ENCODE measurements at regions not wholly inside any gene's neighbourhood (a gene's known extent, or its start where the extent isn't known, plus 50 kb on each side); places are given as distances from the start of the nearest gene placed in this dataset.
"Not testable (repeated sequence)": the region's sequence is repeated elsewhere in the genome, so short reads cannot be mapped to it uniquely, and the experiment has no call there.

DNA sequence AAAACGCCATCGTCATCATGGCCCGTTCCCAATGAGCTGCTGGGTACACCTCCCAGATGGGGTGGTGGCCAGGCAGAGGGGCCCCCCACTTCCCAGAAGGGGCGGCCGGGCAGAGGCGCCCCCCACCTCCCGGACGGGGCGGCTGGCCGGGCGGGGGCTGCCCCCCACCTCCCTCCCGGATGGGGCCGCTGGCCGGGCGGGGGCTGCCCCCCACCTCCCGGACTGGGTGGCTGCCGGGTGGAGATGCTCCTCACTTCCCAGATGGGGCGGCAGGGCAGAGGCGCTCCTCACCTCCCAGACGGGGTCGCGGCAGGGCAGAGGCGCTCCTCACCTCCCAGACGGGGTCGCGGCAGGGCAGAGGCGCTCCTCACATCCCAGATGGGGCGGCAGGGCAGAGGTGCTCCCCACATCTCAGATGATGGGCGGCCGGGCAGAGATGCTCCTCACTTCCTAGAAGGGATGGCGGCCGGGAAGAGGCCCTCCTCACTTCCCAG lies 215.4 kb upstream of the TBL1XR1 start:
- H3K4me3 Mint-ChIP-seq, H3K9me3 Mint-ChIP-seq, H3K27ac Mint-ChIP-seq, H3K36me3 Mint-ChIP-seq, H3K27me3 Mint-ChIP-seq: not testable (repeated sequence)
- H3K4me1 Mint-ChIP-seq = peaks cover 12% of the 10 kb centered on the region

DNA sequence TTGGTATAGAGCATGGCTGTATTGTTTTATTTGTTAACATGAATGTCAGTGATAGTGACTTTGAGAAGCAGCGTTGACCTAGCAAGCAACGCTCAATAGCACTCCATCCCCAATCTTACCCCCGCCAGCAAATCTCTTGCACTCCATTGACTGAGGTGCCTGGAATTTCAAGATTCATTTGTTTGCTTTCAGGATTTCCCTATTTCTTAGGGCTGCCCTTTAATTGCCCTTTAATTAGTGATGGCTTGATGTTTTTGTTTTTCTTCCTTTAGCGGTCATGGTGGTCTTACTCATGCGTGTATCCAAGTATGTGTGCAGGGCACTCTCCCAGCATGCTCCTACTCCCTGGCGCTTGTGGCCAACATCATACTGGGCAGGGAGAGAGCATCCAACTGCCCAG lies 216.8 kb upstream of the TBL1XR1 start:
- Mint-ChIP-seq H3K4me3 (no peak overlapping the region), H3K9me3 (no peaks in the 10 kb centered on the region), H3K36me3 (no peaks in the 10 kb centered on the region), H3K27me3 (no peaks in the 10 kb centered on the region), H3K27ac (peak overlapping the region; percentile 60), H3K4me1 (peaks cover 12% of the 10 kb centered on the region)

GRCh38 chr3:177418787-177419186 lies 221.5 kb upstream of the TBL1XR1 start:
- peaks cover 13% of the 10 kb centered on the region for H3K4me1 Mint-ChIP-seq
- H3K27ac Mint-ChIP-seq = no peak overlapping the region
- H3K27me3 Mint-ChIP-seq = no peaks in the 10 kb centered on the region
- no peaks in the 10 kb centered on the region for H3K36me3 Mint-ChIP-seq
- no peaks in the 10 kb centered on the region for H3K9me3 Mint-ChIP-seq
- H3K4me3 Mint-ChIP-seq = no peak overlapping the region

GRCh38 chr3:177419904-177420601 lies 222.8 kb upstream of the TBL1XR1 start:
- no peaks in the 10 kb centered on the region for H3K36me3 Mint-ChIP-seq
- no peaks in the 10 kb centered on the region for H3K9me3 Mint-ChIP-seq
- H3K27me3 Mint-ChIP-seq = no peaks in the 10 kb centered on the region
- H3K4me1 Mint-ChIP-seq = peaks cover 18% of the 10 kb centered on the region
- no peak overlapping the region for H3K4me3 Mint-ChIP-seq
- H3K27ac Mint-ChIP-seq = peak overlapping the region; percentile 26

DNA sequence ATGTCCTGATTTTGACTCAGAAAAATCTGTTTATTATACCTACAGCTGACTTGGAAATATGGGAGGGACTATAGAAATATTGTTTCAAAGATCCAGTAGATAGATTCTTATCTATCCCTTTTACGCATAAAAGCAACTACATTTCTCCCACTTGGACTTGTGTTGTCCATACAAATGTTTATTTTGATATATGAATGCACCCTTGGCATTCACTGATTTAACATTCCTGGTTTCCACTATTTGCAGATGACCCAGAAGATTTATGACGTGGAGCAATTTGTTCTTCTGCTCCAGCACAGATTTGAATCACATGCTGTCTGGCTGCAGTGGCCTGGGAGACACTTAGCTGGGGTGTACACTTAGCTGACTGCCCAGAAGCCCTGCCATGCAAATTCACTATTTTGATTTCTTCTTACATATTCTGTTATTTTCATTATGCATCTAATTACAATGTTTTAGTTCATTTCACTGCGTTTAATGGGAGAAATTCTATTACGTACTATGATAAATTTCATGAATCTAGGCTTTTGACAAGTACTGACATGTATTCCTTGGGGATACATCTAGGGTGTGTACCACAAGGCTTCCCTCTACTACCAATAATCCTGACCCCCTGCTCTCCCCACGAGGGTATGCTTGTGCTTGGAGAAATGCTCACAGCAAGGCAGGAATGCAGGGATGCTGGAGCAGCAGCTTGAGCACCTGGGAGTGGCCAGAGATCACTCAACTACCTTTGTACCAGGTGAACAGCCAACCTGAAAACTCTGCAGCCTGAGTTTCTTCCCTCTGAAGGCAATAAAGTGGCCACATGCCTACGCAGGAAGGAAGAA lies 223.6 kb upstream of the TBL1XR1 start:
- no peaks in the 10 kb centered on the region for H3K27me3 Mint-ChIP-seq
- H3K4me3 Mint-ChIP-seq = no peak overlapping the region
- H3K36me3 Mint-ChIP-seq = no peaks in the 10 kb centered on the region
- no peak overlapping the region for H3K27ac Mint-ChIP-seq
- no peaks in the 10 kb centered on the region for H3K9me3 Mint-ChIP-seq
- peaks cover 18% of the 10 kb centered on the region for H3K4me1 Mint-ChIP-seq

- H3K9me3 Mint-ChIP-seq = no peaks in the 10 kb centered on the region
- H3K27me3 Mint-ChIP-seq = no peaks in the 10 kb centered on the region
- H3K36me3 Mint-ChIP-seq = no peaks in the 10 kb centered on the region
- H3K4me1 Mint-ChIP-seq = peaks cover 20% of the 10 kb centered on the region
- no peak overlapping the region for H3K27ac Mint-ChIP-seq
- no peak overlapping the region for H3K4me3 Mint-ChIP-seq
Measured at GRCh38 chr3:177421481-177421785, 224.2 kb upstream of the TBL1XR1 start.

DNA sequence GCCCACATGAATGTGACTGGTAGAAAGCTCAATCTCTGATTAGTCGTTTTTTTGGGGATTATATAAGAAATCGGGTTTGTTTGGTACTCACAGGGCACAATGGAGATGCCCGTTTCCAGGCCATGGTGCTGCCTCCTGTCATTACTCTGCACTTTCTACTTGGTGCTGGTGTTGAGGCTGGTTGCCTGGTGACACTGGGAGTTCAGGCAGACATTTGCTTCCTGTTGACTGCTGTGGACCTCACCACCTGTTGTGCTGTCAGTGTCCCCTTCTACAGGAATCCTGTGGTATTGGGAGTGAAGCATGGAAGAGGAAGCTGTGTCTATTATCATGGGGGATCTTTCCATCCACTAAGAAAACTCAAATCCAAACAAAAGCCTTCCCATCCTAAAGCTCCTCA lies 227.2 kb upstream of the TBL1XR1 start:
- no peak overlapping the region for H3K27ac Mint-ChIP-seq
- H3K4me3 Mint-ChIP-seq = no peak overlapping the region
- peaks cover 38% of the 10 kb centered on the region for H3K4me1 Mint-ChIP-seq
- no peaks in the 10 kb centered on the region for H3K36me3 Mint-ChIP-seq
- no peaks in the 10 kb centered on the region for H3K27me3 Mint-ChIP-seq
- no peaks in the 10 kb centered on the region for H3K9me3 Mint-ChIP-seq

DNA sequence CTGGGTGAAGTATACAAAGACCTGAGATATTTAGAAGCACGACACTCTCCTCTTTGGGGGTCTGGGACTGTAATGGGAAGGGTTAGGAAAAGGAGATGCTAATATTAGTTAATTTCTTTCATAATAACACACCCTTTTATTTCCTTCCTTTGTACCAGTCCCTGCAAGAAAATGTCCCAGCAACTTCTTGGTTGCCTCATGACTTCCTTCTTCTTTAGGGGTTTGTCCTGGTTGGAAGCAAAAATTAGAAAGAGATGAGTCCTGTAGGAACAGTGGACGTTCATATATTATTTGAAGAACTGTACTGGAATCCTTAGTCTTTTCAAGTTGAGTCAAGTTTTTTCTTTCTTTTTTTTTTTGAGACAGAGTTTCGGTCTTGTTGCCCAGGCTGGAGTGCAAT lies 227.8 kb upstream of the TBL1XR1 start:
- Mint-ChIP-seq H3K36me3 (no peaks in the 10 kb centered on the region), H3K27ac (no peak overlapping the region), H3K4me1 (peaks cover 34% of the 10 kb centered on the region), H3K27me3 (no peaks in the 10 kb centered on the region), H3K4me3 (no peak overlapping the region), H3K9me3 (no peaks in the 10 kb centered on the region)

- H3K27me3 Mint-ChIP-seq = no peaks in the 10 kb centered on the region
- no peak overlapping the region for H3K4me3 Mint-ChIP-seq
- peaks cover 28% of the 10 kb centered on the region for H3K4me1 Mint-ChIP-seq
- H3K36me3 Mint-ChIP-seq = no peaks in the 10 kb centered on the region
- peak overlapping the region; percentile 44 for H3K27ac Mint-ChIP-seq
- no peaks in the 10 kb centered on the region for H3K9me3 Mint-ChIP-seq
Measured at GRCh38 chr3:177426106-177426877, 229.0 kb upstream of the TBL1XR1 start.

DNA sequence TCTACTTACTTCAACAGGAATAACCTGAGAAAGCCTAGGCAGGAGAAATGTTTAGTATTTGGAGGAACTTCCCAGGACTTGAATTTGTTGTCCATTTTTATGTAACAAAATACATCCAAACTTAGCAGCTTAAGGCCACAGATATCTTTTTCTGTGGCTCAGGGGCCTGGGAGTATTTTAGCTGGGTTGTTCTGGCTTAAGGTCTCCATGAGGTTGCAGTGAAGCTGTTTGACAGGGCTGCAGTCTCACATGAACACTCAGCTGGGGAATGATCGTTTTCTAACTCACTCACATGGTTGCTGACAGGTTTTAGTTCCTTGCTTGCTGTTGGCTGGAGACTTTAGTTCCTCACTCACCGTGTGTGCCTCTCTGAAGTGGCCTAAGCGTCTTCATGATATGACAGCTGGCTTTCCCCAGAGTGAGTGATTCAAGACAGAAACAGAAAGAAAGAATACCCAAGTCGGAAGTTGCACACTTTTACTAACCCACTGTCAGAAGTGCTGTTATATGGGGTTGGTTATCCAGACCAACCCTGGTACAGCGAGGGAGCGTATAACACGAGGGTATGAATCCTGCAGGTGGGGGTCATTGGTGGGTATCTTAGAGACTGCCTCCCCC lies 229.7 kb upstream of the TBL1XR1 start:
- peaks cover 27% of the 10 kb centered on the region for H3K4me1 Mint-ChIP-seq
- no peaks in the 10 kb centered on the region for H3K9me3 Mint-ChIP-seq
- H3K36me3 Mint-ChIP-seq = no peaks in the 10 kb centered on the region
- no peaks in the 10 kb centered on the region for H3K27me3 Mint-ChIP-seq
- peak overlapping the region; percentile 8 for H3K4me3 Mint-ChIP-seq
- H3K27ac Mint-ChIP-seq = peak overlapping the region; percentile 83

DNA sequence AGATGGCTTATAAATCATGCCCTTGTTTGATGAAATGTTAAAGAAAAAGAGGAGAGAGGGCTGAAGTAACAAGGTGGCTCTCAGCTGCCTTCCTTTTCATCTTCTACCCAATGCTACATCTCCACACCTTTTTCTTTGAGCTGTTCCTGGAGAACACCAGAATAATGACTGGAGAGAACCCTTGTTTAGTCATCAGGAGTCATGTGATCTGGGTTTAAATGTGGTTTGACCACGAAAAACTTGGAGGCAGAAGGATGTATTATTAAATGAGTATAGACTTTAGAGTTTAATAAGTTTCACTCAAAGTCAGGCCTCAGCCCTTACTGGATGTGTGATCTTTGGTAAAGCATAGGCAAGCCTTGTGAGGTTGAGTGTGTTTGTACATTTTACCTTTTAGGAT lies 230.3 kb upstream of the TBL1XR1 start:
- Mint-ChIP-seq H3K9me3 (no peaks in the 10 kb centered on the region), H3K4me1 (peaks cover 25% of the 10 kb centered on the region), H3K27me3 (no peaks in the 10 kb centered on the region), H3K36me3 (no peaks in the 10 kb centered on the region), H3K27ac (peak overlapping the region; percentile 83), H3K4me3 (peak overlapping the region; percentile 8)

DNA sequence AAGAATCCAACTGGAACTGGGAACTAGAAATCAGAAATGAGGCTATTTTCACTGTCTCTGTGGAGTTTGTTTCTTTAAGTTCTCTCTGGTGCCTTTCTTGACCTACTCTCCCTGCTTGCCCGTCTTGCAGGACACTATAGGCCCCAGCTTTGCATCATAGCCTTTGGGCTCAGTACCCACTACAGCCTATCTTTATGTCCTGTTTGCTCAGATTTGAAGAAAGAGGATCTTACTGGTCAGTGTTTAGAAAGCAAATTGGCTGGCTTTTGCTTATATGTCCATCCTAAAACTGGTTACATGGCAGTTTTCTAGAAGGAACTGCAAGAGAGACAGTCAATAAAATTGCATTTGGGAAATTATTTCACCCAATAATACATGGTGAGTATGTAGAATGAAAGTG lies 231.8 kb upstream of the TBL1XR1 start:
- no peaks in the 10 kb centered on the region for H3K9me3 Mint-ChIP-seq
- no peak overlapping the region for H3K4me3 Mint-ChIP-seq
- no peaks in the 10 kb centered on the region for H3K27me3 Mint-ChIP-seq
- no peak overlapping the region for H3K27ac Mint-ChIP-seq
- H3K36me3 Mint-ChIP-seq = no peaks in the 10 kb centered on the region
- H3K4me1 Mint-ChIP-seq = peaks cover 24% of the 10 kb centered on the region

GRCh38 chr3:177429771-177430170 lies 232.5 kb upstream of the TBL1XR1 start:
- peaks cover 21% of the 10 kb centered on the region for H3K4me1 Mint-ChIP-seq
- no peaks in the 10 kb centered on the region for H3K36me3 Mint-ChIP-seq
- H3K27me3 Mint-ChIP-seq = no peaks in the 10 kb centered on the region
- no peak overlapping the region for H3K4me3 Mint-ChIP-seq
- H3K27ac Mint-ChIP-seq = no peak overlapping the region
- H3K9me3 Mint-ChIP-seq = no peaks in the 10 kb centered on the region

DNA sequence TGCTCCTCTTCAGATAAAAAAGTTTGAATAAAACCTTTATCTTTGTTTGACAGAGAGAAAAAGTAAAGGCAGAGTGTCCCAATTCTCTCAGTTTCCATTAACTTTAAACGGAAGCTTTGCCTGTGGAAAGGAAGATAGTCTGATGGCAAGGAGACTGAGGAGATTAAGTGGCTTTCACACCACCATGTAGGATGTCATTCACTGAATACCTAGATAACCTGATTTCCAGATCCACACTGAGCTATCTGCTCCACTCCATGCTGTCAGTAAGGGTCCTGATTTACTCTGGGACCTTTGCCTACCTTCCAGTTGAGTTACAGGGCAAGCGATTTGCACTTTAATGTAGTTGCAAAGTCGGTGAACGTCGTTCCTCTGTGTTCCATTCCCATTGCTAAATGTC lies 233.4 kb upstream of the TBL1XR1 start:
- no peaks in the 10 kb centered on the region for H3K9me3 Mint-ChIP-seq
- H3K27ac Mint-ChIP-seq = peak overlapping the region; percentile 60
- H3K36me3 Mint-ChIP-seq = no peaks in the 10 kb centered on the region
- H3K27me3 Mint-ChIP-seq = no peaks in the 10 kb centered on the region
- no peak overlapping the region for H3K4me3 Mint-ChIP-seq
- peaks cover 21% of the 10 kb centered on the region for H3K4me1 Mint-ChIP-seq

- no peaks in the 10 kb centered on the region for H3K36me3 Mint-ChIP-seq
- H3K27ac Mint-ChIP-seq = no peak overlapping the region
- no peaks in the 10 kb centered on the region for H3K9me3 Mint-ChIP-seq
Measured at GRCh38 chr3:177431525-177432176, 234.4 kb upstream of the TBL1XR1 start.

More at GRCh38 chr3:177431525-177432176, 234.4 kb upstream of the TBL1XR1 start:
- H3K27me3 Mint-ChIP-seq = no peaks in the 10 kb centered on the region
- H3K4me3 Mint-ChIP-seq = no peak overlapping the region
- peaks cover 16% of the 10 kb centered on the region for H3K4me1 Mint-ChIP-seq

All from activated naive CD4-positive, alpha-beta T cell treated with anti-CD3 and anti-CD28 coated beads, Interleukin-2, amount 50 U/mL, for 24 hours (primary cell).